Fibroblast of the aortic adventitia (primary cell): ENCODE measurements at regions not wholly inside any gene's neighbourhood (a gene's known extent, or its start where the extent isn't known, plus 50 kb on each side); places are given as distances from the start of the nearest gene placed in this dataset.
"Not testable (repeated sequence)": the region's sequence is repeated elsewhere in the genome, so short reads cannot be mapped to it uniquely, and the experiment has no call there.

ENCODE experiments used
- DNase-seq: peaks from one replicate; pipeline ENCODE4 v3.0.0-alpha.2; 2010; ENCODE audit warnings: low read depth
- H3K4me3 ChIP-seq: 2 replicates; pipeline ENCODE4 v1.5.1; 2011; ENCODE audit warnings: low read depth, mild to moderate bottlenecking, control low read depth, low read length, moderate library complexity
- TF ChIP-seq, protein P1 (sequence below): IDR thresholded peaks from 2 replicates; pipeline ENCODE4 v1.5.1; 2011; ENCODE audit warnings: mild to moderate bottlenecking, low read length, control low read depth, inconsistent platforms; ENCODE audit not compliant: insufficient read depth

DNA sequence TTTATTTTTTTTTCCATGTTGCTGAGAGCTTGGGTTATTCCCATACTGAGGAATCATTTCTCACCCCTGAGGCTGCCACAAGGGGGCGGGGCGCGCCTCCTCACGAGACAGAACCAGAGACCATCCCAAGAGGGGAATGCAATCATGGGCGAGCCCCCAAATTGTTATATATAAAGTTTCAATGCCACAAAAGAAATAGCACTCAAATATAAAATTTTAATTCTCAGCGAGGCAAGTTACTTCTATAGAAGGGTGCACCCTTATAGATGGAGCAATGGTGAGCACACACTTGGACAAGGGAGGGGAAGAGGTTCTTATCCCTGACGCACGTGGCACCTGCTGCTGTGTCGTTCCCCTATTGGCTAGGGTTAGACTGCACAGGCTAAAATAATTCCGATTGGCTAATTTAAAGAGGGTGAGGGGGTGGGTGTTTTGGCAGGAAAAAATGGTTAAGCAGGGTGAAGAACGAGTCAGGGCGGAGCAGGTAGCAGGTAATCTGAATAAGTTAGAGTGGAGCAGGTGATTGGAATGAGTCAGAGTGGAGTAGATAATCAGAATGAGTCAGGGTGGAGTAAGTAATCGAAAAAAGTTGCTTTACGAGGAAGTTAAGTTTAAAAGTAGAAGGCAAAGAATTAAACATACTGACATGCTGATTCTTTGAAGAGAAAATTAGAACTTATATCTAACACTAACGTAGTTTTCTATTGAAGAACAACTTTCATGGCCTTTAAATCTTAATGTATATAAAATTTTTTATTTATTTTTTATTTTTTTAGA lies 177.5 kb downstream of the MTCL1 start:
- TF ChIP-seq, protein P1, sequence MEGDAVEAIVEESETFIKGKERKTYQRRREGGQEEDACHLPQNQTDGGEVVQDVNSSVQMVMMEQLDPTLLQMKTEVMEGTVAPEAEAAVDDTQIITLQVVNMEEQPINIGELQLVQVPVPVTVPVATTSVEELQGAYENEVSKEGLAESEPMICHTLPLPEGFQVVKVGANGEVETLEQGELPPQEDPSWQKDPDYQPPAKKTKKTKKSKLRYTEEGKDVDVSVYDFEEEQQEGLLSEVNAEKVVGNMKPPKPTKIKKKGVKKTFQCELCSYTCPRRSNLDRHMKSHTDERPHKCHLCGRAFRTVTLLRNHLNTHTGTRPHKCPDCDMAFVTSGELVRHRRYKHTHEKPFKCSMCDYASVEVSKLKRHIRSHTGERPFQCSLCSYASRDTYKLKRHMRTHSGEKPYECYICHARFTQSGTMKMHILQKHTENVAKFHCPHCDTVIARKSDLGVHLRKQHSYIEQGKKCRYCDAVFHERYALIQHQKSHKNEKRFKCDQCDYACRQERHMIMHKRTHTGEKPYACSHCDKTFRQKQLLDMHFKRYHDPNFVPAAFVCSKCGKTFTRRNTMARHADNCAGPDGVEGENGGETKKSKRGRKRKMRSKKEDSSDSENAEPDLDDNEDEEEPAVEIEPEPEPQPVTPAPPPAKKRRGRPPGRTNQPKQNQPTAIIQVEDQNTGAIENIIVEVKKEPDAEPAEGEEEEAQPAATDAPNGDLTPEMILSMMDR, result peak; percentile 11
- DNase-seq, result no peak

GRCh38 chr18:8883409-8883668 lies 178.0 kb downstream of the MTCL1 start:
- TF ChIP-seq, protein P1, result no peak
- DNase-seq, result no peak
- H3K4me3 ChIP-seq, result no peak overlapping the region

More for the DNA sequence above, 177.5 kb downstream of the MTCL1 start:
- no peak overlapping the region for H3K4me3 ChIP-seq

DNA sequence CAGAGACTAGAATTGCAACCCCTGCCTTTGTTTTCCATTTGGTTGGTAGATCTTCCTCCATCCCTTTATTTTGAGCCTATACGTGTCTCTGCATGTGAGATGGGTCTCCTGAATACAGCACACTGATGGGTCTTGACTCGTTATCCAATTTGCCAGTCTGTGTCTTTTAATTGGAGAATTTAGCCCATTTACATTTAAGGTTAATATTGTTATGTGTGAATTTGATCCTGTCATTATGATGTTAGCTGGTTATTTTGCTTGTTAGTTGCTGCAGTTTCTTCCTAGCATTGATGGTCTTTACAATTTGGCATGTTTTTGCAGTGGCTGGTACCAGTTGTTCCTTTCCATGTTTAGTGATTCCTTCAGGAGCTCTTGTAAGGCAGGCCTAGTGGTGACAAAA lies 182.5 kb downstream of the MTCL1 start:
- not testable (repeated sequence) for DNase-seq, H3K4me3 ChIP-seq

- peak; percentile 51 for DNase-seq
- TF ChIP-seq, protein P1, result no peak
- no peak overlapping the region for H3K4me3 ChIP-seq
Measured at GRCh38 chr18:8889489-8889888, 184.1 kb downstream of the MTCL1 start.

GRCh38 chr18:8890503-8890902 lies 185.1 kb downstream of the MTCL1 start:
- not testable (repeated sequence) for DNase-seq, H3K4me3 ChIP-seq

GRCh38 chr18:8890957-8891464 lies 185.7 kb downstream of the MTCL1 start:
- TF ChIP-seq, protein P1, result no peak
- no peak overlapping the region for H3K4me3 ChIP-seq
- DNase-seq, result peak; percentile 92

DNA sequence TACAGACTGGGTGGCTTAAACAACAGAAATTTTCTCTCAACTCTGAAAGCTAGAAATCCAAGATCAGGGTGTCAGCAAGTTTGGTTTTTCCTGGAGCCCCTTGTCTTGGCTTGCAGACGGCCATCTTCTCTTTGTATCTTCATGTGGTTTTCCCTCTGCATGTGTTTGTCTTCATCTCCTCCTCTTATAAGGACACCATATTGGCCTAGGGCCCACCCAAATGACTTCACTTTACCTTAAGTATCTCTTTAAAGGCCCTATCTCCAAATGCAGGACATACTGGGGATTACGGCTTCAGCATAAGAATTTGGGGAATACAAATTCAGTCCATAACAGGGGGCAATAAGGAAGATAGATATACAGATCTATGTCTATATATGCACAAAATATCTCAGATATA lies 187.9 kb downstream of the MTCL1 start:
- DNase-seq, result no peak
- TF ChIP-seq, protein P1, result no peak
- H3K4me3 ChIP-seq, result no peak overlapping the region

DNA sequence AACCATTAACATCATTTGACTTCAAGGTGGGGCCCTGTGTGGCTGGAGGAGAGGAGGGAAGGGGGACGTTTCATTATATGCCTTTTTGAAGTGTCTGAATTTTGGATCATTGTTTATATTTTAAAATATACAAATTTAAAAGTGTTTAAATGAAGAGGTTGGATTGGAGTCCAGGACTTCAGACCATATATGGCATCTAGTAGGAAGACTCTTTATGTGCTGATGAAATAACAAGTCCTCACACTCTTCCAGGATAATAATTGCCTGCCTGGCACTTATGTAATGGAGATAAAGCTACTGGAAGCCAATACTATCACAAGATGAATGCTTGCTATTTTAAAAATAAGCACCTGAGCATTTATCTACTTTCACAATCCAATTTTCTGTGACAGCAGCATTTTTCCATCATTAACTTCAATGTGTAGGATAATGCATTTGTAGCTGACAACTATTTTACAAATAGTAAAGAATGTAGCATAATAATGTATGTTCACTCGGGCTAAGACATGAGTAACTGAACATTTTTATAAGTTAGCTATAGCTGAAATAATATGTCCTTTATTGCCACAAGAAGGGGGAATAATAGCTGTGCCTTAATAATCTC lies 188.4 kb downstream of the MTCL1 start:
- TF ChIP-seq, protein P1, result no peak
- no peak for DNase-seq
- no peak overlapping the region for H3K4me3 ChIP-seq
